H54 (cell line): ENCODE measurements at regions not wholly inside any gene's neighbourhood (a gene's known extent, or its start where the extent isn't known, plus 50 kb on each side); places are given as distances from the start of the nearest gene placed in this dataset.
"Not testable (repeated sequence)": the region's sequence is repeated elsewhere in the genome, so short reads cannot be mapped to it uniquely, and the experiment has no call there.

Source experiments
- DNase-seq: peaks from one replicate; pipeline ENCODE4 v3.0.0; 2011; ENCODE audit warnings: low spot score, mixed read lengths; ENCODE audit not compliant: insufficient read length
- FAIRE-seq: peaks from 3 replicates; lab custom pipeline; 2011; peaks lifted over from hg19 to GRCh38; lab: Jason Lieb, UNC
- POLR2A ChIP-seq: IDR thresholded peaks from 2 replicates; pipeline ENCODE4 v1.6.1; 2011; ENCODE audit warnings: low read depth, mild to moderate bottlenecking, low read length

DNA sequence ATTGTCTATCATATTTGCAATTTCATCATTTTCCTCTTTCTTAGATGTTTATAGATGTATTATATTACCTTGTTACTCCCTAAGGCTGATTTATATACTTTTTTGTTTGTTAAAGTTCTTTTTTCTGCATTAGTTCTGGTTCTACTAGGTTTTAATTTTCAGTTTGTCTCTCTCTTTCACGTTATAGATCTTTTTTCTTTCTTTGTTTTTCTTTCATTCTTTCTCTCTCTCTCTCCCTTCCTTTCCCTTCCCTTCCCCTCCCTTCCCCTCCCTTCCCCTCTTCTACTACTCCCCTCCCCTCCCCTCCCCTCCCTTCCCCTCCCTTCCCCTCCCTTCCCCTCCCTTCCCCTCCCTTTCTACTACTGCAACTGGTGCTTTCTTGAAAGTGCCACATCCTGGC is 345.3 kb downstream of the CENPW start:
- DNase-seq, result no peak
- no peak for FAIRE-seq
- no peak for TF ChIP-seq POLR2A

- TF ChIP-seq POLR2A, result no peak
- FAIRE-seq (no peak), DNase-seq (no peak)
These were observed 357.2 kb downstream of the CENPW start for GRCh38 chr6:126696921-126697693.

GRCh38 chr6:126698732-126699240 is 358.9 kb downstream of the CENPW start:
- DNase-seq, result no peak

GRCh38 chr6:126701676-126702560 is 362.0 kb downstream of the CENPW start:
- no peak for FAIRE-seq
- no peak for TF ChIP-seq POLR2A
- no peak for DNase-seq

More at GRCh38 chr6:126698732-126699240, 358.9 kb downstream of the CENPW start:
- no peak for TF ChIP-seq POLR2A
- no peak for FAIRE-seq

GRCh38 chr6:126716032-126716431 is 376.1 kb downstream of the CENPW start:
- TF ChIP-seq POLR2A, result no peak
- DNase-seq (no peak), FAIRE-seq (no peak)

- FAIRE-seq (no peak), DNase-seq (no peak)
- no peak for TF ChIP-seq POLR2A
These were observed 377.1 kb downstream of the CENPW start for GRCh38 chr6:126716826-126717509.

DNA sequence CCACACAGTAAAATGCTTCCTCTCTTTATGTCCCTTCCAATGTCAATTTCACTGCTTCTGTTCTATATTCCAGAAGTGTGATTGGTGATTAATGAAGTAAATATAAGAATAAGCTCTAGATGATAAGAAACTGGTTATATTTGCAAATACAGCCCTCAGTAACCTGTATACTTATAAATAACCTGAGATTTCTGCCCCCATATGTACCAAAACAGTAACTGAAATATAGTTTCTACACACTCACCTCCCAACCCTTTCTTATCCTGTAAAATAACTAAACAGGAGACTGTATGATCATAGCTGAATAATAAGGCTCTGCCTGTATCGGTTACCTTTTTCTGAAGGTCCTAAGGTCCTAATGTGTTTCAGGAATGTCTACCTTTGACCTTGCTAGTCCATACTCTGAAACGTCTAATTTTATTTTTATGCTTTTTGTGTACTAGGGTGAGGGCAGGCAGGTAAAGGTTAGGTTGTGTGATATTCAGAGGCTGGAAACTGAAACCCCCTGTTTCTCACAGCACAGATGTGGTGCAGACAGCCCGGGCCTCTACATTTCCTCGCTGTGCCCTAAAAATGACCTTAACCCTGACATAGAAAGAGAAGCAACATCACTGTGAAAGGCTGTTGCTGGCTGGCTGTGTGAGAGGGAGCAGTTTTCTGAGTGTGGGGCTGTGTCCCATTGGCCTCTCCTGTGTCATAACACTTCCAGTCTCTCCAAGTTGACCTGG is 378.8 kb downstream of the CENPW start:
- no peak for FAIRE-seq
- no peak for TF ChIP-seq POLR2A
- DNase-seq, result no peak

- no peak for FAIRE-seq
- no peak for DNase-seq
These were observed 380.4 kb downstream of the CENPW start for GRCh38 chr6:126720304-126720703.

GRCh38 chr6:126721581-126722160 is 381.8 kb downstream of the CENPW start:
- DNase-seq (peak; percentile 3), FAIRE-seq (peak; percentile 43)
- no peak for TF ChIP-seq POLR2A

More at GRCh38 chr6:126720304-126720703, 380.4 kb downstream of the CENPW start:
- TF ChIP-seq POLR2A, result no peak

DNA sequence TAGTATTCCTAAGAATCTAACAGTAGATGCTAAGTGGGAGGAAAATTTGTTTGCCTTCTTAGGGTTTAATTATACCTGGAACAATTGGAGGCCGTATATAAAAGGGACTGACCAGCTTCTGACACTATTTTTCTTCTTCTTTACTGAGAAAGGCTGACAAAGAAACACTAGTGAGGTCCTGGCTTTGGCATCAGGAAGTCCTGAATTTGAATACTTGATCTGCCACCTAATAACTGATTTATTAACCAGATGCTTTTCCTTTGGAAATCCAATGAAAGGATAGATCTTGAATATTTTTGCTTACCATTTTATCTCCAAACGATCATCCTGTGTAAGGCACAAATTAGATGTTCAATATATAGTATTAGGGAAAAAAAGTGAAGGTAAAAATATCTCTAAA is 382.5 kb downstream of the CENPW start:
- no peak for DNase-seq
- TF ChIP-seq POLR2A, result no peak
- no peak for FAIRE-seq

GRCh38 chr6:126723541-126724170 is 383.7 kb downstream of the CENPW start:
- no peak for FAIRE-seq
- TF ChIP-seq POLR2A, result no peak
- DNase-seq, result no peak

- DNase-seq (no peak), FAIRE-seq (no peak)
- no peak for TF ChIP-seq POLR2A
These were observed 384.9 kb downstream of the CENPW start for GRCh38 chr6:126724821-126725220.

DNA sequence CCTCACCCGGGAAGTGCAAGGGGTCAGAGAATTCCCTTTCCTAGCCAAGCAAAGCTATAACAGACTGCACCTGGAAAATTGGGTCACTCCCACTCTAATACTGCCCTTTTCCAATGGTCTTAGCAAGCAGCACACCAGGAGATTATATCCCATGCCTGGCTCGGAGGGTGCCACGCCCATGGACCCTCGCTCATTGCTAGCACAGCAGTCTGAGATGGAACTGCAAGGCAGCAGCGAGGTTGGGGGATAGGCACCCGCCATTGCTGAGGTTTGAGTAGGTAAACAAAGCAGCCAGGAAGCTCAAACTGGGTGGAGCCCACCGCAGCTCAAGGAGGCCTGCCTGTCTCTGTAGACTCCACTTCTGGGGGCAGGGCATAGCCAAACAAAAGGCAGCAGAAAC is 386.5 kb downstream of the CENPW start:
- FAIRE-seq, DNase-seq: not testable (repeated sequence)
